ENCODE measurements at regions not wholly inside any gene's neighbourhood (a gene's known extent, or its start where the extent isn't known, plus 50 kb on each side); places are given as distances from the start of the nearest gene placed in this dataset.

DNA sequence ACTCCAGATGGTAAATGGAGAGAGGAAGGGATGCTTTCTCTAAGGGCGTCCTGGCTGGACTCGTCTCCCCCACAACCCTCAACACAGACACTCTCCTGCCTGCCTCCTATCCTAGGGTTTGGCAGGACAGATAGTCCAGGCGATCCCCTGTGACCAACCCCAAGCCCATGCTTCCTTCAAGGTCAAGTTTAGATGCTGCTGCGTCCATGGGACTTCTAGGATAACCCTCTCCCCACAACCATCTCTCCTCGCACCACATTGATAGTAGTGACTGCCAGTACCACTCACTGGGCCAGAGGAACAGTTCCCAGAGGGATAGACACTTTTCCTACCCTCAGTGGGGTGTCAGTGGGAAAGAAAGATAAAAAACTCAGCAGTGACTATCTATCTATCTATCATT is 166.0 kb downstream of the ABHD5 start:
- Histone ChIP-seq H3K79me2 (ENCODE audit: low read length) (no peaks in the 10 kb centered on the region), H3K9me2 (replicated peaks; ENCODE audit: insufficient read depth, low read length) (no peaks in the 10 kb centered on the region), H3K4me1 (ENCODE audit: low read length) (peaks cover 13% of the 10 kb centered on the region; the same call in 1 of the 2 replicates), H3K36me3 (ENCODE audit: insufficient read depth, low read length) (no peaks in the 10 kb centered on the region), H3K4me3 (ENCODE audit: low read length) (no peak overlapping the region), H3K9ac (ENCODE audit: low read length) (no peak overlapping the region), H4K20me1 (ENCODE audit: insufficient read depth, low read depth, low read length) (no peaks in the 10 kb centered on the region), H3K27me3 (ENCODE audit: low read length) (no peaks in the 10 kb centered on the region), H3K4me2 (ENCODE audit: low read depth, low read length, poor library complexity, severe bottlenecking) (no peak overlapping the region), H3K9me3 (ENCODE audit: low read length) (no peaks in the 10 kb centered on the region), H3K27ac (ENCODE audit: low read length) (no peak overlapping the region), H2AFZ (ENCODE audit: low read length) (no peak overlapping the region)
- DNase-seq = no peak

DNA sequence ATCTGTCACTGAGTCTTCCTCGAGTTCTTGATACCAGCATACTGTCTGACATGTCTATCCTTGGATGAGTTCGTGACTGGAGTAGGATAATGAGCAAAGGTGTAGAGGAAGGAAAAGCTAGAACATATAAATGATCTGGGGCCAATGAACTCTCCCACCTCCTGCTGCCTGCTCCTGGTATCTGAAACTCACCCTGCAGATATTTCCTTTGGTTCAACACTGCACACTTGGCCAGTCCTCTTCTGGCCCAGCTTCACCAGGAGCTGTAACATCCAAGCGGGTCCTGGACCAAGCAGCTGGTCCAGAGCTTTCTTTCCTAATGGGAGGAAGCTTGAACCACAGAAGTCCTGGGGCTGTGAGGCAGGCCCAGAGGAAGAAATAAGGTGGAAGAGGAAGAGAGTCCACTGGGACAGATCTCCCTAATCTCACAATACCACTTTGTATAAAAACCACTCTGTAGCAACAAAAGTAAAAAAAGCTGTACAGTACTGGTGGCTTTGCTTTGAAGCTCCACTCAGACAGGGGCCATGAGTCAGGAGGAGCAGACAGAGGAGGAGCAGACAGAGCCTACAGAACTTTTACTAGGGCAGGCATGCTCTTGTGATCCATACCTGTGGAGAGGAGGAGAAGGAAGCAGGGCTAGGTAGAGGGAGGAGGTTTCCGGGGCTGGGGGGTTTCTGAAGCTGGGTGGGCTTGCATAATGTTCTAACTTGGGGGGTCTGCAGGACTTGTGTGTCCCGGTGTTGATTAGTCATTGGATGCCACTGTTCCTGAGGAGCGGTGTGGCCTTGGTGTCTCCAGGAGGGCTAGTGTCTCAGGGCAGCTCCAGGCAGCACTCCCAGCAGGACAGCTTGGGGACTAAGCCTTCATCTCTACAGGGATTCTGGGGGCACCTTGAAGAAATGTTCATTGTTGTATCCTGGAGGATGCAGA is 166.9 kb downstream of the ABHD5 start:
- Histone ChIP-seq H3K27me3 (ENCODE audit: low read length) (no peaks in the 10 kb centered on the region), H3K9me2 (replicated peaks; ENCODE audit: insufficient read depth, low read length) (no peaks in the 10 kb centered on the region), H2AFZ (ENCODE audit: low read length) (no peak overlapping the region), H3K4me1 (ENCODE audit: low read length) (peaks cover 13% of the 10 kb centered on the region; the same call in 1 of the 2 replicates), H3K79me2 (ENCODE audit: low read length) (no peaks in the 10 kb centered on the region), H3K27ac (ENCODE audit: low read length) (no peak overlapping the region), H3K9ac (ENCODE audit: low read length) (no peak overlapping the region), H4K20me1 (ENCODE audit: insufficient read depth, low read depth, low read length) (no peaks in the 10 kb centered on the region), H3K4me2 (ENCODE audit: low read depth, low read length, poor library complexity, severe bottlenecking) (no peak overlapping the region), H3K9me3 (ENCODE audit: low read length) (no peaks in the 10 kb centered on the region), H3K4me3 (ENCODE audit: low read length) (no peak overlapping the region), H3K36me3 (ENCODE audit: insufficient read depth, low read length) (no peaks in the 10 kb centered on the region)
- no peak for DNase-seq

DNA sequence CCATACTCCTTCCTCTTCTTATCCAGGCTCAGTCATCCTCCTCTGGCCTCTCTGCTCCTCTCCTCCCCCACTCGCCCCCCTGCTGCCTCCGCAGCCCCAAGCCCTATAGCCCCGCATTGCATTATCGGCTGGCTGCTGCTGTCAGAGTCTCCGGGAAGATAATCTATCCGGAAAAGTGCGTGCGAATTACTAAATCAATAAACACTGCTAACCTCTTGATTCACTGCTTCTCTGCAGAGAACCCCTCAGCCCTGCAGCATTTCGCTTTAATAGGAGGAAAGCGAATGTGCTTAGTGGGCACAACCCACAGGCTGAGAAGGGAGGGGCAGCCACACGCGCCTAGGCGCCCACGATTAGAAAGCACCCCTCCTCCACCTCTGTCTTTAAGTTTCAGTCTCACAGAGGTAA is 167.6 kb downstream of the ABHD5 start:
- Histone ChIP-seq H4K20me1 (ENCODE audit: insufficient read depth, low read depth, low read length) (no peaks in the 10 kb centered on the region), H3K9ac (ENCODE audit: low read length) (no peak overlapping the region), H3K9me2 (replicated peaks; ENCODE audit: insufficient read depth, low read length) (no peaks in the 10 kb centered on the region), H3K79me2 (ENCODE audit: low read length) (no peaks in the 10 kb centered on the region), H3K27me3 (ENCODE audit: low read length) (no peaks in the 10 kb centered on the region), H3K36me3 (ENCODE audit: insufficient read depth, low read length) (no peaks in the 10 kb centered on the region), H2AFZ (ENCODE audit: low read length) (no peak overlapping the region), H3K4me3 (ENCODE audit: low read length) (no peak overlapping the region), H3K4me2 (ENCODE audit: low read depth, low read length, poor library complexity, severe bottlenecking) (no peak overlapping the region), H3K27ac (ENCODE audit: low read length) (no peak overlapping the region), H3K9me3 (ENCODE audit: low read length) (no peaks in the 10 kb centered on the region), H3K4me1 (ENCODE audit: low read length) (peaks cover 13% of the 10 kb centered on the region; the same call in 1 of the 2 replicates)
- no peak for DNase-seq

DNA sequence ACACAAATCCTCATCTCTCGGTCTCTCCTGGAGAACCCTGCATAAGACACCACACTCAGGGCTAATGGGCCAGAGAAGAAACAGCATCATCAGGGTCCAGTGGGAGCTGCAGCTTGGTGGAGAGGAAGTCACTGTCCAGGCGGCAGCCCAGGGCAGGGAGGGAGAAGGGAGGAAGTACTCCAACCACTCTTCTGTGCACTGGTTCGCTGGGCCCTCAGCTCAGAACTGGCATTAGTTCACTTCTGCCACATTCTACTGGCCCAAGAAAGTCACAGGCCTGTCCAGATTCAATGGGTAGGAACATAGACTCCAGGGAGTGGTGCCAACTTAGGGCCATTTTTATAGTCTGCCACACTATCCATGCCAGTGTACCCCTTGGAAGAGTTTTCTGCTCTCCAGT is 169.0 kb downstream of the ABHD5 start:
- Histone ChIP-seq H3K79me2 (ENCODE audit: low read length) (no peaks in the 10 kb centered on the region), H3K4me3 (ENCODE audit: low read length) (no peak overlapping the region), H4K20me1 (ENCODE audit: insufficient read depth, low read depth, low read length) (no peaks in the 10 kb centered on the region), H3K9me3 (ENCODE audit: low read length) (no peaks in the 10 kb centered on the region), H3K36me3 (ENCODE audit: insufficient read depth, low read length) (no peaks in the 10 kb centered on the region), H3K4me1 (ENCODE audit: low read length) (peaks cover 13% of the 10 kb centered on the region; the same call in 1 of the 2 replicates), H3K27ac (ENCODE audit: low read length) (no peak overlapping the region), H2AFZ (ENCODE audit: low read length) (no peak overlapping the region), H3K9ac (ENCODE audit: low read length) (no peak overlapping the region), H3K4me2 (ENCODE audit: low read depth, low read length, poor library complexity, severe bottlenecking) (no peak overlapping the region), H3K27me3 (ENCODE audit: low read length) (no peaks in the 10 kb centered on the region), H3K9me2 (replicated peaks; ENCODE audit: insufficient read depth, low read length) (no peaks in the 10 kb centered on the region)
- DNase-seq = no peak

DNA sequence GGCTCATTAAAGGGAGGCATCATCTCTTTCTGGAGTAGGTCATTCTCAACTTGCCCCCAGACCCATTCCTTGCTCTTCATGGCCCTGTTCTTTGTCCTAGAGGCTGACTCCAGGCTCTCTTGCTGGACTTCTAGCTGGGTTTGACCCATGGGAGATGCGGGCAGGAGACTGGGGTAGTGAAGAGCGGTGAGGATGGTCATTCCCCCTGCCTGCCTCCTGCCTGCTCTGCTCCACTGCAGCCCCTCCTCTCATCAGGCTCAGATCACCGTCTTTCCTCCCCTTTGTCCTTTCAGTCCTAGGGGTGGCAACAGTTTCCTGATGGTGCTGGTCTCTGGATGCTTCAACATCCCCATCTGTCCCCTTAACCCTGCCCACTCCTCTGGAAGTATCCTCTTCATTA is 170.9 kb downstream of the ABHD5 start:
- H3K27ac ChIP-seq (ENCODE audit: low read length) = no peak overlapping the region
- no peaks in the 10 kb centered on the region for H4K20me1 ChIP-seq (ENCODE audit: insufficient read depth, low read depth, low read length)
- no peaks in the 10 kb centered on the region for H3K9me2 ChIP-seq (replicated peaks; ENCODE audit: insufficient read depth, low read length)
- H3K79me2 ChIP-seq (ENCODE audit: low read length) = no peaks in the 10 kb centered on the region
- H3K9me3 ChIP-seq (ENCODE audit: low read length) = no peaks in the 10 kb centered on the region
- no peak overlapping the region for H3K9ac ChIP-seq (ENCODE audit: low read length)
- H2AFZ ChIP-seq (ENCODE audit: low read length) = no peak overlapping the region
- H3K36me3 ChIP-seq (ENCODE audit: insufficient read depth, low read length) = no peaks in the 10 kb centered on the region
- H3K4me2 ChIP-seq (ENCODE audit: low read depth, low read length, poor library complexity, severe bottlenecking) = no peak overlapping the region
- peaks cover 6% of the 10 kb centered on the region; the same call in 1 of the 2 replicates for H3K4me1 ChIP-seq (ENCODE audit: low read length)
- H3K4me3 ChIP-seq (ENCODE audit: low read length) = no peak overlapping the region
- H3K27me3 ChIP-seq (ENCODE audit: low read length) = no peaks in the 10 kb centered on the region
- no peak for DNase-seq

DNA sequence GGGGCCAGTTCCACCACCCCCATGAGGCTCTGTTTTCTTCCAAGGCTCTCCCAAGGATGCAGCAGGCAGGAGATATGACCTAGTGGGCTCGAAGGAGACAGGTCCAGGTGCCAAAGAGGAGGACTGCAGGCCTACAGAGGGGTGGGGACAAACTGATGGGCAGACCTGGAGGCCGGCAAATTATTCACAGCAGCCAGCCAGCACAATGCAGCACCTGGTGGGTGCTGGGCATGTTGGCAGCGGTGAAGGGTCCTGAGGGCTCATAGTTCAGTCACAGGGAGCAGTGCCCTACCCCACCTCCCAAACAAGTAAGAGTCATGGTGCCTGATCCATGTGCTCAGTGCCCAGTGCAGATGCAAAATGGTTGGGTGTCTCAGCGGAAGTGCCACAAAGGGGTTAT is 171.7 kb downstream of the ABHD5 start:
- Histone ChIP-seq H3K9me2 (replicated peaks; ENCODE audit: insufficient read depth, low read length) (no peaks in the 10 kb centered on the region), H3K4me1 (ENCODE audit: low read length) (peaks cover 6% of the 10 kb centered on the region; the same call in 1 of the 2 replicates), H3K9me3 (ENCODE audit: low read length) (no peaks in the 10 kb centered on the region), H3K79me2 (ENCODE audit: low read length) (no peaks in the 10 kb centered on the region), H4K20me1 (ENCODE audit: insufficient read depth, low read depth, low read length) (no peaks in the 10 kb centered on the region), H3K9ac (ENCODE audit: low read length) (no peak overlapping the region), H3K27ac (ENCODE audit: low read length) (no peak overlapping the region), H2AFZ (ENCODE audit: low read length) (no peak overlapping the region), H3K4me2 (ENCODE audit: low read depth, low read length, poor library complexity, severe bottlenecking) (no peak overlapping the region), H3K36me3 (ENCODE audit: insufficient read depth, low read length) (no peaks in the 10 kb centered on the region), H3K27me3 (ENCODE audit: low read length) (no peaks in the 10 kb centered on the region), H3K4me3 (ENCODE audit: low read length) (no peak overlapping the region)
- no peak for DNase-seq

DNA sequence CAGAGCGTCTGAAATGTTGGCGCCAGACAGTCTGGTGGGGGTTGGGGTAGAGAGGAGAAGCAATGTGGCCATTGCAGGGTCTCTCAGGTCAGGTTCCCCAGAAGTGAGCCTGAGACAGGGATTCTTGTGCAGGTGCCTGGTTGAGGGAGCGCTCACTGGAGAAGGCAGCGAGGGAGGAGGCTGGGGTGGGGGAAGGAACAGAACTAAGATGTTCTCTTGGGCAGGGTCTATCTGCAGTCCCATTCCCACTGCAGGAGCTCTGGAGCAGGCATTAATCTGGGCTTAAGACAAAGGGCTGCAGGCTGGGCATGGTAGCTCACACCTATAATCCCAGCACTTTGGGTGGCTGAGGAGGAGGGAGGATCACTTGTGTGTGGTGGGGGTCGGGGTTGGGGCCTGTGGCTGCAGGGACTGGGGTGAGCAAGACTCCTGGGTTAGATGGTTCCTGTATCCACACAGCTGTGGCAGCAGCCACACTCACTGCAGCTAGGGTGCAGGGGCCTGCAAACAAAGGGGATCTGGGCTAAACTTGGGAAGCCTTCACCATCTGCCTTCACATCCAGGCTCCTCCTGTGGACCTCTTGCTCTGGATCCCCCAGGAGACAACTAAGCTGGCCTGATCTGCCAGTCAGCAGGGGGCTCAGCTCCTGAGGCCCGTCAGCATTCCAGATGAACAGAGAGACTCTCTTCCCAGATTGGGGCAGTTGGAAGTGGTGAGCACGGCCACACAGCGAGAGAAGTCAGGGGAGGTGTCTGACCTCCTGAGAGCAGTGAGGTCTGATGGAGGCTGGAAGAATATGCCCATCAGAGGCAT is 172.5 kb downstream of the ABHD5 start:
- Histone ChIP-seq H3K4me3 (ENCODE audit: low read length) (no peak overlapping the region), H3K9me3 (ENCODE audit: low read length) (no peaks in the 10 kb centered on the region), H2AFZ (ENCODE audit: low read length) (no peak overlapping the region), H3K27me3 (ENCODE audit: low read length) (no peaks in the 10 kb centered on the region), H3K27ac (ENCODE audit: low read length) (no peak overlapping the region), H3K9me2 (replicated peaks; ENCODE audit: insufficient read depth, low read length) (no peaks in the 10 kb centered on the region), H3K4me1 (ENCODE audit: low read length) (peaks cover 3% of the 10 kb centered on the region; the same call in 1 of the 2 replicates), H3K4me2 (ENCODE audit: low read depth, low read length, poor library complexity, severe bottlenecking) (no peak overlapping the region), H3K36me3 (ENCODE audit: insufficient read depth, low read length) (no peaks in the 10 kb centered on the region), H3K9ac (ENCODE audit: low read length) (no peak overlapping the region), H4K20me1 (ENCODE audit: insufficient read depth, low read depth, low read length) (no peaks in the 10 kb centered on the region), H3K79me2 (ENCODE audit: low read length) (no peaks in the 10 kb centered on the region)
- DNase-seq = no peak

Data from Karpas-422 (cell line).